ENCODE measurements at regions not wholly inside any gene's neighbourhood (a gene's known extent, or its start where the extent isn't known, plus 50 kb on each side); places are given as distances from the start of the nearest gene placed in this dataset.
A peak's percentile ranks its signal among the peaks of the same experiment; 100 is the strongest.

DNA sequence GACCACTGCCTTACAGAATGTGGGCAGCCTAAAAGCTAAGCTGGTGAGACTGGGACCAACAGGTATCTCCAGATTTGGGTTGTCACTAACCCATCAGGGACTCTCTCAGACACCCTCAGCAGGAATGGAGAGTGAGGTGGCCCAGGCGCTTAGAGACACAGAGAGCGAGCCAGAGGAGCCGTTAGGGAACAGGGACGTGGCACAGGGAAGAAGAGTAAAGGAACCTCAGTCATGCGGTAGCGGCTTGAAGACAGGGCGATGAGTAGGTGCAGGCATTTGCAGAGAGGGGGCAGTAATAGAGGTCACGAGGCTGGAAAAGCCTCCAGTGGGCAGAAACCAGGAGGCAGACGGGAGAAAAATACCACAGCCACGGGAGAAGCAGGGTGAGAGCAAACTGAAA, 158.0 kb upstream of the CCND2 start:
- H3K4me2 ChIP-seq (ENCODE audit: low read length, poor library complexity, severe bottlenecking) = no peak overlapping the region
- H2BK12ac ChIP-seq (ENCODE audit: low read length in 2 of 2) = no peak overlapping the region
- H2AK5ac ChIP-seq (ENCODE audit: low read length, severe bottlenecking) = peak overlapping the region; percentile 43
- no peak overlapping the region for H3K4ac ChIP-seq (ENCODE audit: low read depth in 1 of 2, low read length in 2 of 2)
- no peak overlapping the region for H2BK120ac ChIP-seq (ENCODE audit: low read depth, low read length)
- H3K4me1 ChIP-seq (ENCODE audit: control insufficient read depth, insufficient read depth, low read depth, low read length) = peaks cover 38% of the 10 kb centered on the region
- no peaks in the 10 kb centered on the region for H3K79me1 ChIP-seq (replicated peaks; ENCODE audit: low read length, poor library complexity, severe bottlenecking)
- no peak for DNase-seq
- H4K91ac ChIP-seq (ENCODE audit: low read length) = no peak overlapping the region
- no peak overlapping the region for H3K9ac ChIP-seq (ENCODE audit: low read length)
- H2BK15ac ChIP-seq (ENCODE audit: low read depth, poor library complexity, severe bottlenecking) = no peak overlapping the region
- peaks cover 0 to 59% of the 10 kb centered on the region in 2 experiments for H3K27me3 ChIP-seq (ENCODE audit: control insufficient read depth in 1 of 2, insufficient read depth in 1 of 2, low read length in 2 of 2)
- no peaks in the 10 kb centered on the region for H3K9me3 ChIP-seq (ENCODE audit: control insufficient read depth, low read length)
- WGBS = 20% methylated on average over 10 of the region's 10 CpGs
- no peak overlapping the region for H4K8ac ChIP-seq (ENCODE audit: low read length)
- H3K4me3 ChIP-seq (ENCODE audit: insufficient read depth in 1 of 2, low read depth in 1 of 2, low read length in 2 of 2) = no peak overlapping the region
- H3K23ac ChIP-seq (ENCODE audit: low read length in 2 of 2) = no peak overlapping the region
- no peak overlapping the region for H2BK5ac ChIP-seq (ENCODE audit: low read depth, low read length, poor library complexity, severe bottlenecking)
- H3K36me3 ChIP-seq (ENCODE audit: control insufficient read depth in 1 of 2, insufficient read depth in 2 of 2, low read depth in 1 of 2, low read length in 2 of 2) = no peaks in the 10 kb centered on the region
- H3K14ac ChIP-seq (ENCODE audit: low read length in 2 of 2) = no peak overlapping the region
- no peak overlapping the region for H3K18ac ChIP-seq (ENCODE audit: low read depth in 1 of 2, low read length in 2 of 2)
- H3K27ac ChIP-seq (ENCODE audit: low read length, poor library complexity, severe bottlenecking) = peak overlapping the region; percentile 7
- no peak overlapping the region for H2AFZ ChIP-seq (ENCODE audit: low read depth, low read length)

DNA sequence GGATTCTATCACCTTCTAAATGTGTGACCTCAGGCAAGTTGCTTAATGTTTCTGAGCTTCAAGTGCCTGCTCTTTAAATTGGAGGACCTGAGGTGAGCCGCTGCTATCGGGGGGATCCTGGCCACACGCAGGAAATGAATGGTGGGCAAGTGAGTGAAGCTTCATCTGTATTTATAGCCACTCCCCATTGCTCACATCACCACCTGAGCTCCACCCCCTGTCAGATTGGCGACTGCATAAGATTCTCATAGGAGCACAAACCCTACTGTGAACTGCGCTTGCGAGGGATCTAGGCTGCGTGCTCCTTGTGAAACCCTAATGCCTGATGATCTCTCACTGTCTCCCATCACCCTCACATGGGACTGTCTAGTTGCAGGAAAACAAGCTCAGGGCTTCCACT, 158.6 kb upstream of the CCND2 start:
- Histone ChIP-seq H3K23ac (ENCODE audit: low read length in 2 of 2) (no peak overlapping the region), H2AFZ (ENCODE audit: low read depth, low read length) (no peak overlapping the region)

DNA sequence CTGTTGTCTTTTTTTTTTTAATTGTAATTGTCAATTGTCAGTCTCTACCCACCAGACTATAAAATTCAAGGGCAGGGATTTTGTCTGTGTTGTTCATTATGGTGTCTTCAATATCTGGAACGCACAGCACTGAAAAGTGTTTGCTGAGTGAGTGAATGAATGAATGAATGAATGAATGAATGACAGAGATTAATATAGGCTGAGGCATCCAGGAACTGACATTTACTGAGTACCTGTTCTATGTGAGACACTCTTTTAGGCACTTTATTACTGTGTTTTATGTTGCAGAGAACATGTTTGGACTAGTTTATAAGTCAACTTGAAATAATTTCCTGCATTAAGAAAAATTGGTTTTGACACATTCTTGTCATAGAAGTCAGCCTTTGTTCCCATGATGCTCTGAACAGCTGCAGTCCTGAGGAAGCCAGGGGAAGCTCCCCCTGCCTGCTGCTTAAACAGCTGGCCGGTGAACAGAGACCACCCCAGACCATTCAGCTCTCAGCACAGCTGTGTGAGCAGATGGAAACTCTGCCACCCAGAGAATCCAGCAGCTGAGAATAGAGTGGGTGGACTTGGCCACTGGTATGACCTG, 160.7 kb upstream of the CCND2 start:
- Histone ChIP-seq H3K36me3 (ENCODE audit: control insufficient read depth in 1 of 2, insufficient read depth in 2 of 2, low read depth in 1 of 2, low read length in 2 of 2) (no peaks in the 10 kb centered on the region), H3K23ac (ENCODE audit: low read length in 2 of 2) (no peak overlapping the region), H3K4me3 (ENCODE audit: insufficient read depth in 1 of 2, low read depth in 1 of 2, low read length in 2 of 2) (no peak overlapping the region), H2AK5ac (ENCODE audit: low read length, severe bottlenecking) (peak overlapping the region; percentile 73), H3K4ac (ENCODE audit: low read depth in 1 of 2, low read length in 2 of 2) (no peak overlapping the region), H3K4me1 (ENCODE audit: control insufficient read depth, insufficient read depth, low read depth, low read length) (peaks cover 31% of the 10 kb centered on the region), H3K27ac (ENCODE audit: low read length, poor library complexity, severe bottlenecking) (no peak overlapping the region), H2BK15ac (ENCODE audit: low read depth, poor library complexity, severe bottlenecking) (no peak overlapping the region), H3K9ac (ENCODE audit: low read length) (no peak overlapping the region), H2BK12ac (ENCODE audit: low read length in 2 of 2) (no peak overlapping the region), H2BK120ac (ENCODE audit: low read depth, low read length) (no peak overlapping the region), H3K18ac (ENCODE audit: low read depth in 1 of 2, low read length in 2 of 2) (no peak overlapping the region), H3K79me1 (replicated peaks; ENCODE audit: low read length, poor library complexity, severe bottlenecking) (no peaks in the 10 kb centered on the region), H3K9me3 (ENCODE audit: control insufficient read depth, low read length) (no peaks in the 10 kb centered on the region), H4K91ac (ENCODE audit: low read length) (no peak overlapping the region), H4K8ac (ENCODE audit: low read length) (no peak overlapping the region), H3K4me2 (ENCODE audit: low read length, poor library complexity, severe bottlenecking) (no peak overlapping the region), H3K27me3 (ENCODE audit: control insufficient read depth in 1 of 2, insufficient read depth in 1 of 2, low read length in 2 of 2) (peaks cover 0 to 41% of the 10 kb centered on the region in 2 experiments), H2BK5ac (ENCODE audit: low read depth, low read length, poor library complexity, severe bottlenecking) (peak overlapping the region; percentile 82), H3K14ac (ENCODE audit: low read length in 2 of 2) (no peak overlapping the region), H2AFZ (ENCODE audit: low read depth, low read length) (no peak overlapping the region)
- no peak for DNase-seq
- 72% methylated on average over 2 of the region's 2 CpGs for WGBS

More for the DNA sequence above, 158.6 kb upstream of the CCND2 start:
- no peak overlapping the region for H2BK15ac ChIP-seq (ENCODE audit: low read depth, poor library complexity, severe bottlenecking)
- no peak overlapping the region for H3K4me2 ChIP-seq (ENCODE audit: low read length, poor library complexity, severe bottlenecking)
- no peak overlapping the region for H3K9ac ChIP-seq (ENCODE audit: low read length)
- no peaks in the 10 kb centered on the region for H3K79me1 ChIP-seq (replicated peaks; ENCODE audit: low read length, poor library complexity, severe bottlenecking)
- H3K18ac ChIP-seq (ENCODE audit: low read depth in 1 of 2, low read length in 2 of 2) = no peak overlapping the region
- no peak overlapping the region for H2BK120ac ChIP-seq (ENCODE audit: low read depth, low read length)
- H2AK5ac ChIP-seq (ENCODE audit: low read length, severe bottlenecking) = peak overlapping the region; percentile 20
- H3K4ac ChIP-seq (ENCODE audit: low read depth in 1 of 2, low read length in 2 of 2) = no peak overlapping the region
- H3K14ac ChIP-seq (ENCODE audit: low read length in 2 of 2) = no peak overlapping the region
- no peak for DNase-seq
- peaks cover 38% of the 10 kb centered on the region for H3K4me1 ChIP-seq (ENCODE audit: control insufficient read depth, insufficient read depth, low read depth, low read length)
- H2BK12ac ChIP-seq (ENCODE audit: low read length in 2 of 2) = no peak overlapping the region
- H3K27ac ChIP-seq (ENCODE audit: low read length, poor library complexity, severe bottlenecking) = no peak overlapping the region
- H2BK5ac ChIP-seq (ENCODE audit: low read depth, low read length, poor library complexity, severe bottlenecking) = no peak overlapping the region
- no peak overlapping the region for H4K8ac ChIP-seq (ENCODE audit: low read length)
- no peaks in the 10 kb centered on the region for H3K9me3 ChIP-seq (ENCODE audit: control insufficient read depth, low read length)
- peaks cover 0 to 57% of the 10 kb centered on the region in 2 experiments for H3K27me3 ChIP-seq (ENCODE audit: control insufficient read depth in 1 of 2, insufficient read depth in 1 of 2, low read length in 2 of 2)
- H4K91ac ChIP-seq (ENCODE audit: low read length) = no peak overlapping the region
- WGBS = 75% methylated on average over 6 of the region's 7 CpGs
- no peak overlapping the region for H3K4me3 ChIP-seq (ENCODE audit: insufficient read depth in 1 of 2, low read depth in 1 of 2, low read length in 2 of 2)
- no peaks in the 10 kb centered on the region for H3K36me3 ChIP-seq (ENCODE audit: control insufficient read depth in 1 of 2, insufficient read depth in 2 of 2, low read depth in 1 of 2, low read length in 2 of 2)

DNA sequence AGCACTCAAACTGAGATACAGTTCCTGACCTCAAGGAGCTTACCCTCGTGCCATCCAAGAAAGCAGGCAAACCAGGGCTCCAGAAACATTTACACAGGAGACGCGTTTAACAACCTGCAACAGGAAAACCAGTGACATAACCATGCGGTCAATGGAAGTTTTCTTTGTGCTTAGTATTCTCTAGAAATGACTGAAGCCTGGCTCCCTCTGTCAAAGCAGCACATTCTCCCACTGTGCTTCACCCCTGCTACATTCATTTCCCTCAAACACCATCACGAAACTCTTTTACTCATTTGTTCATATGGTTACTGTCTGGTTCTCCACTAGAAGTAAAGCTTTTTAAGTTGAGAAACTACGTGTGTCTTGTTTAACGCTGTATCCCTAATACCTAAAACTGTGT, 161.3 kb upstream of the CCND2 start:
- H3K4ac ChIP-seq (ENCODE audit: low read depth in 1 of 2, low read length in 2 of 2) = no peak overlapping the region
- H4K91ac ChIP-seq (ENCODE audit: low read length) = no peak overlapping the region
- no peak for DNase-seq
- no peak overlapping the region for H3K27ac ChIP-seq (ENCODE audit: low read length, poor library complexity, severe bottlenecking)
- no peaks in the 10 kb centered on the region for H3K9me3 ChIP-seq (ENCODE audit: control insufficient read depth, low read length)
- peak overlapping the region; percentile 36 for H2AK5ac ChIP-seq (ENCODE audit: low read length, severe bottlenecking)
- peaks cover 26% of the 10 kb centered on the region for H3K4me1 ChIP-seq (ENCODE audit: control insufficient read depth, insufficient read depth, low read depth, low read length)
- H4K8ac ChIP-seq (ENCODE audit: low read length) = no peak overlapping the region
- H3K9ac ChIP-seq (ENCODE audit: low read length) = no peak overlapping the region
- no peak overlapping the region for H2BK12ac ChIP-seq (ENCODE audit: low read length in 2 of 2)
- H3K23ac ChIP-seq (ENCODE audit: low read length in 2 of 2) = no peak overlapping the region
- peaks cover 0 to 36% of the 10 kb centered on the region in 2 experiments for H3K27me3 ChIP-seq (ENCODE audit: control insufficient read depth in 1 of 2, insufficient read depth in 1 of 2, low read length in 2 of 2)
- no peak overlapping the region for H2BK15ac ChIP-seq (ENCODE audit: low read depth, poor library complexity, severe bottlenecking)
- no peak overlapping the region for H3K14ac ChIP-seq (ENCODE audit: low read length in 2 of 2)
- H2BK5ac ChIP-seq (ENCODE audit: low read depth, low read length, poor library complexity, severe bottlenecking) = no peak overlapping the region
- no peaks in the 10 kb centered on the region for H3K36me3 ChIP-seq (ENCODE audit: control insufficient read depth in 1 of 2, insufficient read depth in 2 of 2, low read depth in 1 of 2, low read length in 2 of 2)
- H3K4me2 ChIP-seq (ENCODE audit: low read length, poor library complexity, severe bottlenecking) = no peak overlapping the region
- H3K79me1 ChIP-seq (replicated peaks; ENCODE audit: low read length, poor library complexity, severe bottlenecking) = no peaks in the 10 kb centered on the region
- H3K4me3 ChIP-seq (ENCODE audit: insufficient read depth in 1 of 2, low read depth in 1 of 2, low read length in 2 of 2) = no peak overlapping the region
- WGBS = 84% methylated on average over 6 of the region's 7 CpGs
- H2AFZ ChIP-seq (ENCODE audit: low read depth, low read length) = no peak overlapping the region
- H2BK120ac ChIP-seq (ENCODE audit: low read depth, low read length) = no peak overlapping the region
- no peak overlapping the region for H3K18ac ChIP-seq (ENCODE audit: low read depth in 1 of 2, low read length in 2 of 2)

Data from mesenchymal stem cell (in vitro differentiated cells and primary cell).